ENCODE measurements at regions not wholly inside any gene's neighbourhood (a gene's known extent, or its start where the extent isn't known, plus 50 kb on each side); places are given as distances from the start of the nearest gene placed in this dataset.
"Not testable (repeated sequence)": the region's sequence is repeated elsewhere in the genome, so short reads cannot be mapped to it uniquely, and the experiment has no call there.

DNA sequence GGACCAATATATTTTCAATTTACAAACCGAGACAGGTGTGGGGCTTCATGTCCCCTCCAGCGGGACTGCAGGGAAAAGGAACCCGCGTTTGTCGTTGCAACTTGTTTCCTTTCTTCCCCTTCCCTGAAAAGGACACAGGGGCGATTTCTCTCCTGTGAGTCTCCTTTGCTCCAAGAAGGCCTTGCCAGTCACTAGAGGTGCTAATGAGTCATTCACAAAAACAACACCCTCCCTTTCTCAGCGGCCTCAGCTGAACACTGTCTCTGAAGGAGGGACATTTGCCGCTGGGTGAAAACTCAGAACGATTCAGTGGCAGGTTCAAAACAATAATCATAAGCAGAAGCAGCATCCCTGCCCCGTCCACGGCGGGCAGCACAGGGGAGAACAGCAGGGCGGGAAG is 302.0 kb upstream of the SOX1 start:
- WGBS (ENCODE audit: extremely low coverage, insufficient coverage, insufficient read length), result no CpG with 5 or more reads among the region's 13 CpGs

DNA sequence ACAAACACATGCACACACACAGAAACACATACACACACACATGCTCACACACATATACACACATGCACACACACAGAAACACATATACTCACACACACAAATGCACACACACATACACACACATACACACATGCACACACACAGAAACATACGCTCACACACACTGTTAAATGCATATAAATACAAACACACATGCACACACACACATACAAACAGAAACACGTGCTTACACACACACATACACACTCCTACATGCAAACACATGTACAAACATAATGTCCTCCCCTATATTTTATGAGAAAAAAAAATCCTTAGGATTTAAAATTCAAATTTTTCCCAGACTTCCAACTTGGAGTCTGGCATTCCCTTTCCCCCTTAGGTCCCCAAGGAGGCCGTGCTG is 291.2 kb upstream of the SOX1 start:
- not testable (repeated sequence) for H2BK5ac ChIP-seq (ENCODE audit: low read depth, low read length, poor library complexity); H3K4me2 ChIP-seq (ENCODE audit: low read length); H3K4me1 ChIP-seq (ENCODE audit: control insufficient read depth in 1 of 2, insufficient read depth in 2 of 2, low read length in 2 of 2); H3K23ac ChIP-seq (ENCODE audit: low read length); H2AFZ ChIP-seq (ENCODE audit: insufficient read depth, low read length, poor library complexity); H3K14ac ChIP-seq (ENCODE audit: low read length); H4K8ac ChIP-seq (ENCODE audit: low read depth, low read length); H3K18ac ChIP-seq (ENCODE audit: low read length); H3K27me3 ChIP-seq (ENCODE audit: insufficient read depth, low read length); H3K36me3 ChIP-seq (ENCODE audit: control insufficient read depth in 1 of 2, insufficient read depth in 2 of 2, low read length in 2 of 2); H3K9me3 ChIP-seq (ENCODE audit: insufficient read depth, low read depth, low read length); H4K91ac ChIP-seq (ENCODE audit: low read depth, low read length); H2AK5ac ChIP-seq (ENCODE audit: low read length); H3K4me3 ChIP-seq (ENCODE audit: low read depth, low read length); H3K27ac ChIP-seq (ENCODE audit: low read depth, low read length); DNase-seq; H4K12ac ChIP-seq (ENCODE audit: low read depth, low read length); H2BK120ac ChIP-seq (ENCODE audit: insufficient read depth, low read length, poor library complexity); H2BK12ac ChIP-seq (ENCODE audit: low read length); H3K9ac ChIP-seq (ENCODE audit: low read length); H3K79me1 ChIP-seq (ENCODE audit: low read length); H3K79me2 ChIP-seq (ENCODE audit: control insufficient read depth, insufficient read depth, low read length, poor library complexity); H3K4ac ChIP-seq (ENCODE audit: low read depth, low read length)
- no CpG with 5 or more reads among the region's 3 CpGs for WGBS (ENCODE audit: extremely low coverage, insufficient coverage, insufficient read length)

More for the DNA sequence above, 302.0 kb upstream of the SOX1 start:
- H2BK5ac ChIP-seq (ENCODE audit: low read depth, low read length, poor library complexity); H2BK120ac ChIP-seq (ENCODE audit: insufficient read depth, low read length, poor library complexity); H3K4me2 ChIP-seq (ENCODE audit: low read length); H3K27me3 ChIP-seq (ENCODE audit: insufficient read depth, low read length); H2AFZ ChIP-seq (ENCODE audit: insufficient read depth, low read length, poor library complexity); H4K91ac ChIP-seq (ENCODE audit: low read depth, low read length); H3K4me1 ChIP-seq (ENCODE audit: control insufficient read depth in 1 of 2, insufficient read depth in 2 of 2, low read length in 2 of 2); H3K23ac ChIP-seq (ENCODE audit: low read length); H3K79me1 ChIP-seq (ENCODE audit: low read length); DNase-seq; H3K18ac ChIP-seq (ENCODE audit: low read length); H2BK12ac ChIP-seq (ENCODE audit: low read length); H2AK5ac ChIP-seq (ENCODE audit: low read length); H3K4me3 ChIP-seq (ENCODE audit: low read depth, low read length); H3K14ac ChIP-seq (ENCODE audit: low read length); H4K8ac ChIP-seq (ENCODE audit: low read depth, low read length); H3K36me3 ChIP-seq (ENCODE audit: control insufficient read depth in 1 of 2, insufficient read depth in 2 of 2, low read length in 2 of 2); H3K9ac ChIP-seq (ENCODE audit: low read length); H3K27ac ChIP-seq (ENCODE audit: low read depth, low read length); H3K4ac ChIP-seq (ENCODE audit: low read depth, low read length); H4K12ac ChIP-seq (ENCODE audit: low read depth, low read length); H3K9me3 ChIP-seq (ENCODE audit: insufficient read depth, low read depth, low read length); H3K79me2 ChIP-seq (ENCODE audit: control insufficient read depth, insufficient read depth, low read length, poor library complexity): not testable (repeated sequence)

DNA sequence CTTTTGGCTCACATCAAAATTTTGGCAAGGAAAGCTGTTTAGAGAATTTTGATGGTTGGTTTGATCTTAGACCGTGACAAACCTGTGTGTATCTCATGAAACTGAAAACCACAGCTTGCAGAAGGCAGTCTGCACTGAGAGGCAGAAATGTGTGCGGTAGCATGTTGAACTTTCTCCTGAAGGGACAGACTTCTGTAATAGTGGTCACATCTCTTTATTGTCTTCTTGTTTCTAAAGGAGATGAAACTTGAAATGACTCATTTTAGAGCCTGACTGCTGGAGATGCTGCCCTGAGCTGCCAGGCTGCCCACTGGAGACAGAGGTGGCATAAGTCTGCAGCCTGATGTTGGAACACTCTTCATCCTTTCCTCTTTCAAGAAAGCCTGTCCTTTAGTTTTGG is 289.6 kb upstream of the SOX1 start:
- H3K9me3 ChIP-seq (ENCODE audit: insufficient read depth, low read depth, low read length); H2BK120ac ChIP-seq (ENCODE audit: insufficient read depth, low read length, poor library complexity); H3K79me2 ChIP-seq (ENCODE audit: control insufficient read depth, insufficient read depth, low read length, poor library complexity); H3K23ac ChIP-seq (ENCODE audit: low read length); H4K12ac ChIP-seq (ENCODE audit: low read depth, low read length); H3K4me2 ChIP-seq (ENCODE audit: low read length); H3K18ac ChIP-seq (ENCODE audit: low read length); H3K9ac ChIP-seq (ENCODE audit: low read length); H3K36me3 ChIP-seq (ENCODE audit: control insufficient read depth in 1 of 2, insufficient read depth in 2 of 2, low read length in 2 of 2); H4K8ac ChIP-seq (ENCODE audit: low read depth, low read length); H3K27me3 ChIP-seq (ENCODE audit: insufficient read depth, low read length); H4K91ac ChIP-seq (ENCODE audit: low read depth, low read length); H3K4me1 ChIP-seq (ENCODE audit: control insufficient read depth in 1 of 2, insufficient read depth in 2 of 2, low read length in 2 of 2); H3K27ac ChIP-seq (ENCODE audit: low read depth, low read length); H2BK5ac ChIP-seq (ENCODE audit: low read depth, low read length, poor library complexity); DNase-seq; H3K79me1 ChIP-seq (ENCODE audit: low read length); H3K14ac ChIP-seq (ENCODE audit: low read length); H2AK5ac ChIP-seq (ENCODE audit: low read length); H3K4me3 ChIP-seq (ENCODE audit: low read depth, low read length); H2AFZ ChIP-seq (ENCODE audit: insufficient read depth, low read length, poor library complexity); H3K4ac ChIP-seq (ENCODE audit: low read depth, low read length); H2BK12ac ChIP-seq (ENCODE audit: low read length): not testable (repeated sequence)
- no CpG with 5 or more reads among the region's 2 CpGs for whole genome bisulfite sequencing (ENCODE audit: extremely low coverage, insufficient coverage, insufficient read length)

DNA sequence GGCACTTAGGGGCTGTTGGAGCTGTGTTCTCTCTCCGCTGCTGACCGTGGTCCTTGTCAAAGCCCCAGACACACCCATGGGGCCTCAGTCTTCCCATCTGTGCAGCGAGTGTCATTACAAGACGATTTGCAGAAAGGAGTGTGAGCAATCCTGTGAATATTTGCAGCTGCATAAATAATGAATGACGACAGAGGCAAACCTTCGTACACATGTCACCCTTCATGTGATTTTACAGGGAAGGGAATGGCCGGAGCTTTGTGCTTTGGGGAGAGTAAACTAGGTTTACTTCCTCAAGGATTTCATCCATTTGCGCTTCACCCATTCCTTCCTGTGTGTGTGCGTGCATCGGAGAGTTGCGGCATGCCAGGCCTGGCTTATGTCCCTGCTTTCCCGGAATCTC is 285.6 kb upstream of the SOX1 start:
- H2AFZ ChIP-seq (ENCODE audit: insufficient read depth, low read length, poor library complexity); H3K4ac ChIP-seq (ENCODE audit: low read depth, low read length); H3K9ac ChIP-seq (ENCODE audit: low read length); H3K4me2 ChIP-seq (ENCODE audit: low read length); H3K27ac ChIP-seq (ENCODE audit: low read depth, low read length); H3K4me3 ChIP-seq (ENCODE audit: low read depth, low read length); H3K4me1 ChIP-seq (ENCODE audit: control insufficient read depth in 1 of 2, insufficient read depth in 2 of 2, low read length in 2 of 2); H3K79me2 ChIP-seq (ENCODE audit: control insufficient read depth, insufficient read depth, low read length, poor library complexity); DNase-seq; H3K36me3 ChIP-seq (ENCODE audit: control insufficient read depth in 1 of 2, insufficient read depth in 2 of 2, low read length in 2 of 2); H2BK120ac ChIP-seq (ENCODE audit: insufficient read depth, low read length, poor library complexity); H3K9me3 ChIP-seq (ENCODE audit: insufficient read depth, low read depth, low read length); H4K91ac ChIP-seq (ENCODE audit: low read depth, low read length); H2BK12ac ChIP-seq (ENCODE audit: low read length); H3K79me1 ChIP-seq (ENCODE audit: low read length); H3K18ac ChIP-seq (ENCODE audit: low read length); H2AK5ac ChIP-seq (ENCODE audit: low read length); H3K14ac ChIP-seq (ENCODE audit: low read length); H3K27me3 ChIP-seq (ENCODE audit: insufficient read depth, low read length); H4K12ac ChIP-seq (ENCODE audit: low read depth, low read length); H4K8ac ChIP-seq (ENCODE audit: low read depth, low read length); H2BK5ac ChIP-seq (ENCODE audit: low read depth, low read length, poor library complexity); H3K23ac ChIP-seq (ENCODE audit: low read length): not testable (repeated sequence)
- no CpG with 5 or more reads among the region's 12 CpGs for WGBS (ENCODE audit: extremely low coverage, insufficient coverage, insufficient read length)

Data from trophoblast cell (in vitro differentiated cells and primary cell).